A549 (cell line): ENCODE measurements at regions not wholly inside any gene's neighbourhood (a gene's known extent, or its start where the extent isn't known, plus 50 kb on each side); places are given as distances from the start of the nearest gene placed in this dataset.

Source experiments
- CTCF ChIP-seq: fragments of >200 bp; sonication (Bioruptor Twin); formaldehyde crosslinking; IDR thresholded peaks from 3 replicates; pipeline ENCODE4 v1.5.1; 2016
- EP300 ChIP-seq, 2 experiments: fragments of >200 bp; sonication (Bioruptor Twin); formaldehyde crosslinking; IDR thresholded peaks; 2 replicates in 1 of 2; 3 replicates in 1 of 2; pipeline ENCODE4 v1.6.1; 2016 to 2017
- FOSL2 ChIP-seq, 2 experiments: fragments of 450-650 bp in 1 of 2; fragments of >200 bp in 1 of 2; sonication (Bioruptor Twin) in 1 of 2; formaldehyde crosslinking; IDR thresholded peaks; 2 replicates each; pipeline versions ENCODE4 v1.5.0 to v1.6.1; 2016 to 2020; ENCODE audit warnings: mild to moderate bottlenecking in 1 of 2, moderate library complexity in 1 of 2
- NFE2L2 ChIP-seq: fragments of 150-350 bp; conservative IDR thresholded peaks from 2 replicates; pipeline ENCODE4 v1.6.1; 2014; ENCODE audit warnings: low read length
- POLR2AphosphoS2 ChIP-seq: conservative IDR thresholded peaks from 2 replicates; pipeline ENCODE4 v1.6.1; 2012; ENCODE audit warnings: low read length, improper control_type of control experiment, inconsistent platforms
- RAD21 ChIP-seq, 2 experiments: fragments of >200 bp in 1 of 2; sonication (Bioruptor Twin) in 1 of 2; formaldehyde crosslinking in 1 of 2; IDR thresholded peaks in 1 of 2; conservative IDR thresholded peaks in 1 of 2; 2 replicates in 1 of 2; 3 replicates in 1 of 2; pipeline ENCODE4 v1.6.1; 2012 to 2018; ENCODE audit warnings: inconsistent platforms in 1 of 2
- RFX5 ChIP-seq: fragments of 450-650 bp; IDR thresholded peaks from 2 replicates; pipeline ENCODE4 v1.7.1; 2014; ENCODE audit warnings: antibody characterized with exemption, mild to moderate bottlenecking, moderate library complexity
- TF ChIP-seq, protein P1 (sequence below): IDR thresholded peaks from 2 replicates; pipeline ENCODE4 v1.6.1; 2012

DNA sequence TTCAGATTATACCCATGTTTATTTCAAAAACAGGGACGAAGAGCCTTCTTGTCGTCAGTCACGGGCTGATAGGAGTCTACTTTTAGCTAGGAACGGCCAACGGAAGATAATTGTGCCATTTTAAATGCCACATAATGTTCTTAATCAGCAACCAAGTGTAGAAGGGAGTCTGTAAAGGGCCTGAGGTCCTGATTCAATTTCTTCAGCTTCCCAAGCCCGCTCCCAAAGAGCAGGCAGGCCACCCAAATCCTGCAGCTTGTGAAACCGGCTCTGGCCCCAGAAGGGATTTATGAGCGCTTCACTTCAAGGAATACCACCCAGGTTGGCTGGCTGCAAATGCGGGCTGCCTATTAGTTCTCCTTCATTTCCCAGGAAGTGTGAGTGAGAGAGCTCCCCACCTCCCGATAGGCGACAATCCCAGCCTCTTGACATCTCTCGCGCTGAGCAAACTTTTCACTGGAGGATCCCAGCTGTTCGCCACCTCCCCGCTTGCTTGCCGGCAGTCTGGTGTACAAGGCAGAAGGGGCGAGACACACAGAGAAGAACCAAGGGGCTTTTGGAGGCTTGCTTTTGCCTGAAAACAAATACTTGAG, 272.9 kb downstream of the CDH20 start:
- TF ChIP-seq, protein P1, sequence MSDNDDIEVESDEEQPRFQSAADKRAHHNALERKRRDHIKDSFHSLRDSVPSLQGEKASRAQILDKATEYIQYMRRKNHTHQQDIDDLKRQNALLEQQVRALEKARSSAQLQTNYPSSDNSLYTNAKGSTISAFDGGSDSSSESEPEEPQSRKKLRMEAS = no peak
- TF ChIP-seq CTCF (no peak), EP300 (IDR thresholded peaks at IDR 0.05) (no peak), RAD21 (conservative IDR thresholded peaks at IDR 0.05 in 1 of 2, IDR thresholded peaks at IDR 0.05 in 1 of 2) (no peak), NFE2L2 (no peak), POLR2AphosphoS2 (no peak), FOSL2 (IDR thresholded peaks at IDR 0.05) (no peak), FOSL2 (CRISPR knock-in tag; IDR thresholded peaks at IDR 0.05) (no peak), RFX5 (no peak)
